Erythroblast (primary cell): ENCODE measurements at regions not wholly inside any gene's neighbourhood (a gene's known extent, or its start where the extent isn't known, plus 50 kb on each side); places are given as distances from the start of the nearest gene placed in this dataset.

Experiments used
- DNase-seq, 2 experiments: peaks; one replicate each; lab custom pipeline; 2025; lab: John Stamatoyannopoulos, UW
- GATA1 ChIP-seq: IDR thresholded peaks from 2 replicates; pipeline ENCODE4 v1.6.1; 2011; ENCODE audit warnings: low read depth, mild to moderate bottlenecking, control low read depth, low read length, moderate library complexity
- POLR2A ChIP-seq: IDR thresholded peaks from 2 replicates; pipeline ENCODE4 v1.6.1; 2011; ENCODE audit warnings: mild to moderate bottlenecking, low read length

DNA sequence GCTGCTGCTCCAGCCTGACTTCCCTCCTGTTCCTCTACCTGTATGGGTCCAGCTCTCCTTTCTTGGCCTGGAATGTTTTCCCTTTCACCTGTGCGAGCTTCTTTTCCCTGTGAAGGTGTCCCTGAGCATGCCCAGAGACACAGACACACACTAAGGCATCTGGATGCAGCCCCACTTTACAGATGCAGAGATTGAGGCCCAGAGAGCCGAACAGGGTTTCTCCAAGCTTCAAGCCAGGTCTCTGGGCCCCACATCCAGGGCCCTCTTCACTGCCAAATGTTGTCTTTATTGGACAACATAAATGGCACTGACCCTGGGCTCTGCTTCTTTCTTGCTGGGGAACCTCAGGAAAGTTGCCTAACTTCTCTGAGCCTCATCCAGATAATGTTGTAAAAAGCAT, 561.6 kb downstream of the MIAT start:
- no peak for DNase-seq
- no peak for TF ChIP-seq POLR2A
- TF ChIP-seq GATA1: no peak

DNA sequence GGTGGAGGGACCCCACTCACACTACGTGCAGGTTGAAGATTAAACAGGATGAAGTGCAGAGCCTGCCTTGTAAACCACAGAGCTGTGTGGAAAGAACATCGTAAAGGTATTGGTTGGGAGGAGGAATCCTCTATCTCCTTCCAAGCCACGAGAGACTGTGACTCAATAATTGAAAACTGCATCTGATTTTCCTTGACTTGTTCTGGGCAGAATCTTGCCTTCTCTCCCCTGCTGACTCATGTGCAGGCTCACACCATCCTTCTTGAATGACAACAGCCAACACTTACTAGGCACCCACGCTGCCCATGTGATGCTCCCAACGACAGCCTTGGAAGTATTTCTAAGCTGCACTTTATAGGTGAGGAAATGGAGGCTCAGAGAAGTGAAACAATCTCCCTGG, 563.0 kb downstream of the MIAT start:
- TF ChIP-seq GATA1: no peak
- TF ChIP-seq POLR2A: no peak
- no peak for DNase-seq

DNA sequence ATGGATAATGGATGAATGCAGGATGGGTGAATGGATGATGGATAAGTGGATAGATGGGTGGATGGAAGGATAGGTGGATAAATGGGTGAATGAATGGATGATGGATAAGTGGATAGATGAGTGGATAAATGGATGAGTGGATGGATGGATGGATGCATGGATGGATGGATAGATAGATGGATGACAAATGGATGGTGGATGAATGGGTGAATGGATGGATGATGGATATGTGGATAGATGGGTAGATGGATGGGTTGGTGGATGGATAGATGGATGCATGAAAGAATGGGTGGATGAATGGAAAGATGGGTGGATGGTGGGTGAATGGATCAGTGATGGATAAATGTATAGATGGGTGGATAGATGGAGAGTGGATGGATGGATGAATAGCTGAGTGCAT, 564.8 kb downstream of the MIAT start:
- TF ChIP-seq POLR2A (no peak), GATA1 (no peak)
- DNase-seq: no peak

DNA sequence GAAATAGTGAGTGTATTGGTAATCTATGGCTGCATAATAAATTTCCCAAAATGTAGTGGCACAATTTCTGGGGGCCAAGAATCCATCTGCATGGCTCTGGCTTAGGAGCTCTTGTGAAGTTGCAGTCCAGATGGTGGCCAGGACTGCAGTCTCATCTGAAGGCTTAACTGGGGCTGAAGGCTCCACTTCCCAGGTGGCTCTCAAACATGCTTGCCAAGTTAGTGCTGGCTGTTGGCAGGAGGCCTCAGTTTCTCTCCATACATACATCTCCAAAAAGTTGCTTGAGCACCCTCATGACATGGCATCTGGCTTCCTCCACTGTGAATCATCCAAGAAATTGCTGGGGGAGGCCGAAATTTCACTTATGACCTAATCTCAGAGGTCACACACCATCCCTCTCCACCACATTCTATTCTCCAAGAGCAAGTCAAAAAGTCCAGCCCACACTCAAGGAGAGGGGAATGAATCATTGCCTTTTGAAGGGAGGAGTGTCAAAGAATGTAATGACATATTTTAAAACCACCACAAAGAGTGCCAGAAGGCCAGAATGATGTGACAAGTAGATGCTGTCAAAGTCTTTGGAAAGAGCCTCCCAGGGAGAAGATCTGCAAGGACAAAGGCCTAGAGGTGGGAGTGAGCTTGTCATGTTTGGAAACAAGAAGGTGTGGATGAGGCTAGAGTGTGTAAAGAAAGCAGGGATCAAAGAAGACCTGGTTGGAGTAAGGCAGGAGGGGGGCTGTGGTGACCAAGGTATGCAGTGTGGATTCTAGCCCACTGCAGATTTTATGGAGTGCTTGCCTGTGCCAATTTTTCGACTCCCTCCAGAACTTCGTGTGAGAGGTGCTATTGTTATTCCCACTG, 566.2 kb downstream of the MIAT start:
- no peak for DNase-seq
- TF ChIP-seq POLR2A (no peak), GATA1 (no peak)

DNA sequence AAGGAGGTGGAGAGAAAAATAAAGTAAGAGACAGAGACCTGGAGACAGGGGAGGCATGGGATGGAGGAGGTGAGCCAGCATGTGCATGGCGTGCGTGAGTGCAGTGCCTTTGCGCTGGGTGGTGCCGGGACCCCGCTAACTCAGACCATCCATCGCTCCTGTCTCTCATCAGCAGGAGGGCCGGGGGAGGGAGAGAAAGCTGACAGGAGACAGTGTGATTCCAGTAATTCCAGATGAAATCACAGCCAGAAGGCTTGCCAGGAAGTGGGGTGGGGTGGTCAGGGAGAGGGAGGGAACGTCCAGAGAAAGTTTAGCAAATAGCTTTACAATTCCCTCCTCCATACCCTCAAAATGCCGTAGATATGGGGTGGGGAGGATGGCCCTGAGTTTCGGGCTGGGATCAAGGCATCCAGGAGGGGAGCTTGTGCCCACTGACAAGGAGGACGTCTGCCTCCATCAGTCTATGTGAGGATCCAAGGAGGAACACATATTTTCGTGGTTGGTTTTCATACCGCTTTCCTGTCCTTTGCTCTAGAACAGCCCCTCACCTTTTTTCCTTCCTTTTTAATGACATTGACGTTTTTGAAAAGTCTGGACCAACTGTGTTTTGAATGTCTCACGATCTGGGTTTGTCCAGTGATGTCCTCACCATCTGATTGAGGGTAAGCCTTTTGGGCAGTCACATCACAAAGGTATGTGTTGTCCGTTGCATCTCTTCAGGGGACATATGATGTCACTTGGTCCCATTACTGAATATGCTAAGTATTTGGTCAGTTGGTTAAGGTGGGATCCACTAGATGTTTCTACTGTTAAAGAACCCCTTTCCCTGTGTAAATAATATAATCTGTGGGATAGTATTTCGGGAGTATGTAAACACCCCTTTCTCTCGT, 567.3 kb downstream of the MIAT start:
- DNase-seq: no peak
- TF ChIP-seq POLR2A: no peak

DNA sequence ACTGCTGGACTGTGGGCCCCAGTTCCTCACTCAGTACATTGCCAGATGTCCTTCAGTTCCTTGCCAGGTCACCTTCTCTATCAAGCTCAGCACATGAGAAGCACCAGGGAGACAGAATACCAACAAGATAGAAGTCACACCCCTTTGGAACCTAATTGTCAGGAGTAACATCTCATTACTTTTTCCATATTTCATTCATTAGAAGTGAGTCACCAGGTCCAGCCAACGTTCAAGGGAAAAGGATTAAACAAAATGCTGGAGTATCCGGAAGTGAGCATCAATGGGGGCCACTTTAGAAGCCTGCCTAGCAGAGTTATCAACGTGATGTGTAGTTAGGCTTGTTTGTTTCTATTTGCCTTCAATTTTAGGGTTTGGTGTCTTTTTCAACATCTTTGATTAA, 569.3 kb downstream of the MIAT start:
- no peak for DNase-seq
- no peak for TF ChIP-seq GATA1
- TF ChIP-seq POLR2A: no peak

DNA sequence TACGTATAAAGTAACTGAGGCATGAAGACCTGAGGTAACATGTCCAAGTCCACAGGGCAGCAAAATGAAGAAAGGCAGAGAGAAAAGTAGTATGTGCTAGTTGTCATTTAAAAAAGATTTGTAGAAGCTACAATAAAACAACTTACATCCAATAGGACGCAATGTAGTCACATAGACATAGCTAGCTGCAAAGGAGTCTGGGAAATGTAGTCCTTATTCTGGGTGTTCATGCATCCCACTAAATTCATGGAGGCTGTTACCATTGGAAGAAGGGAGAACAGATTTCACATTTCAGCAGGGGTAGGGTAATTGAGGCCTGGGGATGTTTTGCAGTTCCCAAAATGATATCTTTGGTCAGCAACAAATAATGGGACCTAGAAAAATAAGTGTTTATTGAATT, 571.4 kb downstream of the MIAT start:
- TF ChIP-seq POLR2A (no peak), GATA1 (no peak)
- no peak for DNase-seq

DNA sequence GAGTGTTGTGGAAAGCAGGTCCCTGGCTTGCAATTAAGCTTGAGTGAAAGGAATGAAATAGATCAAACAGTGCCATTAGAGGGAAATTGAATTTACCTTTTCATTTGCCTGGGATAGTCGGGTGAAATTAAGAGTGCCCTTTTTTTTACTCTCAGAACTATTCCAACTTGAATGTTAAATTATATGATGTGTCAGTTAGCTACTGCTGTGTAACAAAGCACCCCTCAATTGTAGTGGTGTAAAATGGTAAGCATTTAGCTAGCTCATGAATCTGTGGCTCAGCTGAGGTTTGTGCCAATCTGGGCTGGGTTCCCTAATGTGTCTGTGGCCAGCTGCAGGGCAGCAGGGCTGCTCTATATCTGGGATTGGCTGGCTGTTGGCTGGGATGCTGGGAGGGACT, 571.4 kb downstream of the MN1 start:
- DNase-seq: no peak
- TF ChIP-seq POLR2A (no peak), GATA1 (no peak)

DNA sequence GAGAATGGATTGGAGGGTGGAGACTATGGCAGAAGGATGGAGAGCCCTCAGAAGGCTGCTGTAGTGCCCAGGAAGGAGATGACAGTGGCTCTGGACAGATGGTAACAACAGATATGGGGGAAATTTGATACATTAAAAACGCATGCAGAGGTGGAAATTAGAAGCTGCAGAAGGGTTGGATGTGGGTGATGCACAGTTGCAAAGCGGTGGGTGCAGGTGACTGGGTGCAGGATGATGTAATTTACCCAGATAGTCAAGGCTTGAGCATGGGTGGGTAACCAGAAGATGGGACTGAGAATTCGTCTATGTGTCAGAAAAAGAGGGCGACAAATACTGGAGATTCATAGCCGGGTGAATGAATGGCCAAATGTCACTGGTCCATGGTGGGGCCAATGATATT, 570.3 kb downstream of the MN1 start:
- no peak for DNase-seq
- TF ChIP-seq POLR2A: no peak
- no peak for TF ChIP-seq GATA1

DNA sequence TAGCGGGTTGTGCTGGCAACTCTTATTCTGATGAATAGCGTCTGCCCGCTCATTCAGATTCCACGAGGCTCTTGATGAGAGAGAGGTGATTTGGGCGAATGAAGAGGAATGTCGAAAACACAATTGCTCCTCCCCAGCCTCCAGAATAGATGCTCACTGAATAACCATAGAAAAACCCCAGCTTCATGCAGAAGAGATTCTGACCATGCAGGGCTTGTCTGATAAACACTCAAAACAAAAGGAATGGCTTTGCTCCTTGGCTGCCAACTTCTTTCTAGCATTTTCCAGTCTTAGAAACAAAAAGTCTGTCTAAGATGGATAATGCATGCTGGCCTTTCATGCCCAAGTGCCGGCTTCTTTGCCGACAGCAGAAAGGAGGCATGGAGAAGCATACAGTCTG, 569.5 kb downstream of the MN1 start:
- TF ChIP-seq POLR2A (no peak), GATA1 (no peak)
- no peak for DNase-seq

DNA sequence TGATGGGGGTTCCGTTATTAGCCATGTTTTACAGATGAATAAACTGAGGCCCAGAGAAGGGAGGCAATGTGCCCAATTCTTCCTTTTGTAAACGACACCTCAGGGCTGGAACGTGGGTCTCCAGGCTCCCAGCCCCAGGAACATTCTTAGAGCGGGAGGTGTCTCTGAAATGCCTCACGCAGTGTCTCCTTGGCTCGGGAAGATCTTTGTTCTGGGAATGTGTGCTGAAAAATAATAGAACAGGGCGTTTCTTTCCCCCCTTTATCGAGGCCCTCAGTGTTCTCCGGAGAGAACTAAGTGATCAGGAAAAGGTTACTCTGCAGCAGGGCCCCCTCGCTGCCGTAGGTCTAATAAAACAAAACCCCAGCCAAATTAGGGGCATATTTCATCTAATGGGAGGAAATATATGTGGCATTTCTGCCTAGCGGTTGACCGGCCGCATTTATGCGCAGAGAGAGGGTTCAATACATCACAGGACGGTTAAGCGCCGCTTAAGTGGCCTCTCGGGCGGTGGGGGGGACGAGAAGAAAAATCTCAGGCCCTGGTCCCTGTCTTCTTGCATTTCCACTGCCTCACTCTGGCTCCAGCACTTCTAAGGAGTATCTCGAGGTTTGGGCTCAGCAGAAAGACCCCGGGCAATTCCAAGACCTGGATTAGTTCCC, 564.3 kb downstream of the MN1 start:
- TF ChIP-seq POLR2A: no peak

DNA sequence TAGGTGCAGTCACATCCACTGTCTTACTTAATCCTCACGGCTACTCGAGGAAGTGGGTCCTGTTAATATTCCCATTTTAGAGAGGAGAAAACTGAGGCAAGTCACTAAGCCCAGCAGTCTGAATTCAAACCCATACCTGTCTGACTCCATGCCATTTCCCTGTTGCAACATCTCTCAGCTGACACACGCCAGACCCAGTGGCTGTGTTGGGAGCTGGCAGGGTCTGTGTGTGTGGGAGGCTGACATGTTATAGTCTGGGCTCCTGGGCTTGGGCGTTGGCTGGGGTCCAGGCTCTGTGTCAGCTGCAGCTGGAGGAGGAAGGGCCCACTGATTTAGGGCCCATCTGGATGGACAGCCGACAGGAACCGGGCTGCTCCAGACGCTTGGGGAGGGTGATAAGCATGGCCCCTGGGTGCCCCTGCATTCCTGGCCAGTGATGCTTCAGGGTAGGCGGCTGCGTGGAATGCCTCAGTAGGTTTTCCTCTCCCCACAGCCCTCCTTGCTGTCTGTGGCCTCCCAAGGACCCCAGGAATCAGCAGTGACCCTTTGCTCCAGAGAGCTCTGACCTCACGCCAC, 562.5 kb downstream of the MN1 start:
- no peak for TF ChIP-seq POLR2A
- TF ChIP-seq GATA1: no peak
- no peak for DNase-seq

More for the DNA sequence above, 564.3 kb downstream of the MN1 start:
- DNase-seq: no peak

DNA sequence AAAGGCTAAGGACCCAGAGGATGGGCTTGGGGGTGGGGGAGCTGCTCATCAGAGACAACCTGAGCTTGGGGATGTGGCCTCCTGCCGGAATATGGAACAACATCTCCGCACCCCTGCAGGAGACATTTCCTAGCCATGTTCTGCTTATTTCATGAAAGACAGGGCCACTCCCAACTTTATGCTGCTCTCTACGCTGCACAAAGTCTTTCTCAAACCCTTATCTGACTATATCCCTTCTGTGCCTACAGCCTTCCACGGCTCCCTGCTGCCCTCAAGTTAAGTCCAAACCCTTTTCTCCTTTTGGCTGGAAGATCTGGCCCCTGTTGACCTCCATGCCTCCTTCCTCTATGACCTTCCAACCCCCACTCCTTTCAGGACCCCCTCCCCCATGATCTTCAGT, 562.0 kb downstream of the MN1 start:
- TF ChIP-seq GATA1 (no peak), POLR2A (no peak)

More for the DNA sequence above, 562.0 kb downstream of the MN1 start:
- no peak for DNase-seq
